ENCODE measurements at regions not wholly inside any gene's neighbourhood (a gene's known extent, or its start where the extent isn't known, plus 50 kb on each side); places are given as distances from the start of the nearest gene placed in this dataset.

DNA sequence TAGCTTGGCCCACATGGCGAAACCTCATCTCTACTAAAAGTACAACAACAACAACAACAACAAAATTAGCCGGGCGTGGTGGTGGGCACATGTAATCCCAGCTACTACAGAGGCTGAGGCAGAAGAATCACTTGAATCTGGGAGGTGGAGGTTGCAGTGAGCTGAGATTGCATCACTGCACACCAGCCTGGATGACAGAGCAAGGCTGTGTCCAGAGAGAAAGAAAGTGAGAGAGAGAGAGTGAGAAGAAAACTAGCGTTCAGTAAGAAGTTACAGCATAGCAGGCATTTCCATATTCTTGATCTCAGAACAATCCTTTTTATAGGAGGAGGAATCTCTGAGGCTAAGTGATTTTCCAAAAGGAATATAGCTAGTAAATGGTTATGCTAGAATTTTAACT, 1076.1 kb downstream of the AGBL1 start:
- DNase-seq, result no peak
- Histone ChIP-seq H3K27me3 (ENCODE audit: control insufficient read depth, insufficient read depth, low read length) (no peaks in the 10 kb centered on the region), H3K36me3 (replicated peaks; ENCODE audit: control insufficient read depth, insufficient read depth, low read length) (no peaks in the 10 kb centered on the region), H3K4me3 (ENCODE audit: insufficient read depth, low read depth, low read length) (no peak overlapping the region)

DNA sequence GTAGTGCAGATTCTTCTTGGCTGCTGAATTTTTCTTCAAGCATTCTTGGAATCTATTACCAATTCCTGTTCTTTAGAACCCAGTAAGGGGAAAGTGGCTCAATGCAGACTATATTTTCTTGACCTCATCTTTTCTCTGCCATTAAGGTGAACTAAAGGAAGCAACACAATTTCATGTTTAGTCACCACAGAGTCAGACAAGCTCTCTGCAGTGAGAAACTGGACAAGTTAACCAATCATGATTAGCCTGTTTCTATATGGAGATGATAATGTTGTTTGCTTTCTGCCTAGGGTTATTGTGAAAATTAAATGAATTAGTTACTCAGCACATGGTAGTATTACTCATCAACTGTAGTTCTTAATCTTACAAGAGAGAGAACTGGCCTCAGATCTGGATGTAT, 1075.1 kb downstream of the AGBL1 start:
- H3K4me3 ChIP-seq (ENCODE audit: insufficient read depth, low read depth, low read length), result no peak overlapping the region
- DNase-seq, result no peak
- H3K36me3 ChIP-seq (replicated peaks; ENCODE audit: control insufficient read depth, insufficient read depth, low read length), result no peaks in the 10 kb centered on the region
- H3K27me3 ChIP-seq (ENCODE audit: control insufficient read depth, insufficient read depth, low read length), result no peaks in the 10 kb centered on the region

DNA sequence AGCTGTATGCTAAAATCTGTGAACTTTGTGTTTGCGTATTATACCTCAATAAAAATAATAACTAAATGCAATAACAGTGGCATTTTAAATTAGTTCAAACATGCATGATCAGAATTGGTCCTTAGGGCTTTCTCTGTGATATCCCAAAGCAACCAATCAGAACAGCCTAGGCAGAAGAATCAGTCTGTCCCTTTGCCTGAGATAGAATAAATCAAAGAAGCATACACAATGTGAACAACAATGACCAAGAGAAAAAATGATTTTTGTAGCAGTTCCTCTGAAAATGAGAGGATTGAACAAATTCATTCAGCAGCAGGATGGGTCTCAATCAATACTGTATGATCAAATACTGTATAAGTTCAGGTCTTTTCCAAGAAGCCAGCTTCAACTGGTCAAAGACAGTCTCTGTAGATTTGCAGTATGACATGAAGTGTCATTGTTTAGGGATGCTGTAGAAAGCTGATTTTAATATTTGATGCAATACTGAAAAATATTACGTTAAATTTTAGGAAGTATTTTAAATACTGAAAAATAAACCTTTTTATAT, 1071.6 kb downstream of the AGBL1 start:
- H3K36me3 ChIP-seq (replicated peaks; ENCODE audit: control insufficient read depth, insufficient read depth, low read length), result no peaks in the 10 kb centered on the region
- no peak overlapping the region for H3K4me3 ChIP-seq (ENCODE audit: insufficient read depth, low read depth, low read length)
- DNase-seq, result no peak
- H3K27me3 ChIP-seq (ENCODE audit: control insufficient read depth, insufficient read depth, low read length), result no peaks in the 10 kb centered on the region

DNA sequence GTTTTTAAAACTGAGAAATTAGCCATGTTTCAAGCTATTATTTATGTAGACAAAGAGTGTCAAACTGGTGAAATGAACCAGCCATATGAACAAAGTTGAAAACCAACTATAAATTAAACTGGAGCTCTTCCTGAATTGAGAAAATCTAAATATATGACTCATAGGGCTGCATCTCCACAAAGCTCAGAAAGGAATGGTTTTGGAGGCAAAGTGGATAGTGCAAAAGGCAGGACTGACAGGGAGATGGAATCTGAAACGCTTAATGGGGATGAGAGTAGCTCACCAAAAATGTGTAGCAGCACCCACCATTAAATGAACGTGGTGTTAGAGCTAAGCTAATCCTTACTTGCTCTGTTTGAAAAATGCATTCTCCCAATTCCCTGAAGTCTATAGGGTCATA, 1066.0 kb downstream of the AGBL1 start:
- H3K27me3 ChIP-seq (ENCODE audit: control insufficient read depth, insufficient read depth, low read length), result no peaks in the 10 kb centered on the region
- H3K4me3 ChIP-seq (ENCODE audit: insufficient read depth, low read depth, low read length), result no peak overlapping the region
- no peaks in the 10 kb centered on the region for H3K36me3 ChIP-seq (replicated peaks; ENCODE audit: control insufficient read depth, insufficient read depth, low read length)
- DNase-seq, result no peak

DNA sequence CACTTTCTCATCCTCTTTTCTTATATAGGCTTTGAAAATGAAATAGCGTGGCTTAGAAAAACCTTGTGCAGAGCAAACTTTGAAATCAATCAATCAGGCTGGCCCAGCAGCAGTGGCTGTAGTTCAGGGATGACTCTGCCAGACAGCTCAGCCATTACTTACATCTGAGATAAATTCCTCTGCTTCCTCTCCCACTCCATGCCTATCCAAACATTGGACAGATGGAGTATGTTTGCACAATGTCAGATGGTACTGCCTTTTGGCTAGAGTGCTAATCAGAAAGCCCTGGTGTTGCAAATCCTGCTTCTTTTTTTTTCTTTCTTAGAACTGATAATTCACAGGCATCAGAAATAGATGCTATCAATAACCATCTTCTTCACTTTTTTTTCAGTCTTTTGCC, 1065.1 kb downstream of the AGBL1 start:
- H3K27me3 ChIP-seq (ENCODE audit: control insufficient read depth, insufficient read depth, low read length), result no peaks in the 10 kb centered on the region
- no peaks in the 10 kb centered on the region for H3K36me3 ChIP-seq (replicated peaks; ENCODE audit: control insufficient read depth, insufficient read depth, low read length)
- no peak overlapping the region for H3K4me3 ChIP-seq (ENCODE audit: insufficient read depth, low read depth, low read length)
- DNase-seq, result no peak

DNA sequence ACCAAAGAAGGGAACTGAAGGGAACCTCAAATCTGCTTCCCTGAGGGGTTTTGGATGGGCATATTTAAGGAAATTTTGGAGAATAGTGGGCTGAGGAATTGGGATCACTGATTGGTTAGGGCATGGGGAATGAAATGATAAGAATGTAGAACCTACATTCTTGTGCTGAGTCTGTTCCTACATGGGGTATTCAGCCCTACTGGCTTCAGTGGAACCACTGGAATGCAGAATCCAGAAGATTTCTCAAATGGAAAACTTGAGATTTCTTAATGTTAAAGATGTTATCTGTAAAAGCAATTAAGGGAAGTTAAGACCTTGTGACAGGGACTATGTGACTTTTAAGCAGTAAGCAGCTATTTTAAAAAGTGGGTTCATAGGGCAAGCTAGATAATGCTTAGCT, 1062.4 kb downstream of the AGBL1 start:
- Histone ChIP-seq H3K36me3 (replicated peaks; ENCODE audit: control insufficient read depth, insufficient read depth, low read length) (no peaks in the 10 kb centered on the region), H3K4me3 (ENCODE audit: insufficient read depth, low read depth, low read length) (no peak overlapping the region), H3K27me3 (ENCODE audit: control insufficient read depth, insufficient read depth, low read length) (no peaks in the 10 kb centered on the region)
- DNase-seq, result no peak

DNA sequence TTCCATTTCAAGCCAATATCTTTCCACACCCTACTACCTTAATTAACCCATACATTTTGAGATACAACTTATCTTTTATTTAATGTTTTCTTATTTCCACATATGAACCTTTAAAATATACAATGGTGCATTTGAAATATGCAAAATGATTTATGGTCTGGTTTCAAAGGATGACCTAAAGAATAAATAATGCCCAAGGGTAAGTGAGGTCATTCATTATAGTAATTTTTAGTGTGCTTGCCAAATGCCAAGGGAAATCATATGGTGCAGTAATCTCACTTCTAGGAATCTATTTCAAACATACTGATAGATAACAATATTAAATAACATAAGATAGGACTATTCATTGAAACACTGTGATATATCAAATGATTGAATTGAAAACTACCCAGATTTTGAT, 1055.4 kb downstream of the AGBL1 start:
- Histone ChIP-seq H3K36me3 (replicated peaks; ENCODE audit: control insufficient read depth, insufficient read depth, low read length) (no peaks in the 10 kb centered on the region), H3K27me3 (ENCODE audit: control insufficient read depth, insufficient read depth, low read length) (no peaks in the 10 kb centered on the region), H3K4me3 (ENCODE audit: insufficient read depth, low read depth, low read length) (no peak overlapping the region)
- no peak for DNase-seq

DNA sequence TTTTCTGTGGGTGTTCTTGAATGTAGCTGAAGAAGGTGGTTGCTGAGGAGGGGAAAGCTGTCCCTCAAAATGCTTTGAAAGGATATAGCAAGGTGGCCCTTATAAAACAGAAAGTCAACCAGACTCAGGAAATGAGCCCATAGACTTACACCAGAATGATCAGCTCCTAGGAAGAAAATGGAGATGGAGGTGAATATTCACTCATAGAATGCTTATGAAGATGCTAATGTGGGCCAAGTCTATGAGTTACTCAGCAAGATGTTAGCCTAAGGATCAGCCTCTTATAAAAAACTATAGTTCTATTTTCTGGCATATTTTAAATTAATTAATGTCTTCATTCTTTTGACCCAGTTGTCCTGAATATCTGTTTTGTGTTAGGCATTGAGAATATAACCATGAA, 1054.0 kb downstream of the AGBL1 start:
- DNase-seq, result no peak
- H3K4me3 ChIP-seq (ENCODE audit: insufficient read depth, low read depth, low read length), result no peak overlapping the region
- H3K36me3 ChIP-seq (replicated peaks; ENCODE audit: control insufficient read depth, insufficient read depth, low read length), result no peaks in the 10 kb centered on the region
- H3K27me3 ChIP-seq (ENCODE audit: control insufficient read depth, insufficient read depth, low read length), result no peaks in the 10 kb centered on the region

DNA sequence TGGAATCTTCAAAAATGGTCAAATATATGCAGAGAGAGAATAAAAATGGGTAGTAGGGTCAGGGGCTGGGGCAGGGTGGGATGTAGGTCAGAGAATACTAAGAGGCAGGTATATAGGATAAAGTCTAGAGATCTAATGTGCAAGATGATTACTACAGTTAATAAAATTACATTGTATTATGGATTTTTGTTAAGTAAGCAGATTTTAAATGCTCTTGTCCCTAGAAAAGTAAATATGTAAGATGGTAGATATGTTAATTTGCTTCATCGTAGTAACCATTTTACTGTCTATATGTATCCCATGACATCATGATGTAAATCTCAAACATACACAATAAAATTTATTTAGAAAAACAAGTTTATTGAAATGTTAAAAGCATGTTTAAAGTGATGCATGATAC, 1051.4 kb downstream of the AGBL1 start:
- no peak for DNase-seq
- H3K4me3 ChIP-seq (ENCODE audit: insufficient read depth, low read depth, low read length), result no peak overlapping the region
- no peaks in the 10 kb centered on the region for H3K27me3 ChIP-seq (ENCODE audit: control insufficient read depth, insufficient read depth, low read length)
- H3K36me3 ChIP-seq (replicated peaks; ENCODE audit: control insufficient read depth, insufficient read depth, low read length), result no peaks in the 10 kb centered on the region

DNA sequence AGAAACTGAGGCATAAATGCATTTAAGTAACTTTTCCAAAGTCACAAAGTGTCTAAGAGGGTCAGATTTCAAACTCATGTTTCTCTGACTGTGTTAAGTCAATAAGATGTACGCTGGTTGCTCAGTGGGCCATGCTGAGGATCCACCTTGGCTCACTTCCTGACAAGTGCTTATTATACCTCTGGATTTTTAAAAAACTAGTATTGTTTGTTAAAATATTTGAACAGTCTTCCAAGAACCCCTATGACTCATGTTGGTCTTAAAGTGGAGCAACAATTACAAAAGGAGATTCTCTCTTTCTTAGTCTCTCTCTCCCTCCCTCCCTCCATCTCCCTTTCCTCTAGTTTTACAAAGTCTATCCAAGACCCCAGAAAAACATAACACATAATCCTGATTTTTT, 1050.2 kb downstream of the AGBL1 start:
- no peak for DNase-seq
- no peak overlapping the region for H3K4me3 ChIP-seq (ENCODE audit: insufficient read depth, low read depth, low read length)
- H3K36me3 ChIP-seq (replicated peaks; ENCODE audit: control insufficient read depth, insufficient read depth, low read length), result no peaks in the 10 kb centered on the region

DNA sequence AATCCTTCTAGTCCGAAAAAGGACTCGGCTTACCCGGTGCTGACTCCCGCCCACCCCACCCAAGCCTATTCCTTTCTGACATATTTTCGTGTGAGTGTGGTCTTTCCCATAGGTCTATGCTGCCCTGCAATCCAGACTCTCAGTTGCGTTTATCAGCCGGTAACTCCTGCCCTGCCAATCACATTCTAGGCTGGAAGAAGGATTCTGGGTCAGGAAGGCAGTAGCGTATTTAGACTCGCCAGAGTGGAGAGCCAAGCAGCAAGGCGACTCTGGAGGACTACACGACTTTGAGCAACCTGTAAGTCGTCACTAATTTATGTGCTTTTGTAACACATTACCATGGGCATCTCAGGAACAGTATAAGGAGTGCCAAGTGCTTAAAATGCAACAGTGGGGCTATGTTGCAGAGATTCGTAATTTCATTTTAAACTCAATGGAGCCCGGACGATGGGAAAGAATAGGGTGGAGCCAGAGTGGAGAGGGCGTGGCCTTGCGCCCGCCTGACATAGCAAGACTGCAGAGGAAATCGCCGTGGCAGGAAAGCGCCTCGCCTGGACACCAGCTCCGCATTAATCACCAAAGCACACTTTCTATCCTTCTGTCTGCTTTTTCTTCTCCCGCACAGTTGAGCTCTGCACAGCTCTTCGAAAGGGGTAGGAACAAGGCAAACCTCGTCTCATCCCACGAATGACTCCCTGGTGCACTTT, 1044.2 kb downstream of the AGBL1 start:
- no peak for DNase-seq

More for the DNA sequence above, 1050.2 kb downstream of the AGBL1 start:
- H3K27me3 ChIP-seq (ENCODE audit: control insufficient read depth, insufficient read depth, low read length), result no peaks in the 10 kb centered on the region

DNA sequence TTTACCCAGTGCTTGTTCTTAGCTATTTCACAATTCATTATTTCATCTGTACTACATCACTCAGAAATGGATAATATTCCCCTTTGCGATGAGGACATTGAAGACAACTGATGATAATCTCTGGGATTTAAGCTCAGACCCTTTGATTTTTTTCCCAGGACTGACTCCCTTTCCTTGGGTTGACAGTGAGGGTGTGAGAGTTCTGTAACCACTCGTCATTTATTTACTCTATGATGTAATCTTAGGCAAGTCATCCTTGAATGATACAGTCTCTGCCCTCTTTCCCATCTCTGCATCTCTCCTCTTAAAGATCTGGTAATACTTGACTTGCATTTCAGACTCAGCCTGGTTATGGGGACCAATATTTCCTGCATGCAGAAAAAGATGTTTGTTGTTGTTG, 1041.7 kb downstream of the AGBL1 start:
- Histone ChIP-seq H3K36me3 (replicated peaks; ENCODE audit: control insufficient read depth, insufficient read depth, low read length) (no peaks in the 10 kb centered on the region), H3K4me3 (ENCODE audit: insufficient read depth, low read depth, low read length) (no peak overlapping the region), H3K27me3 (ENCODE audit: control insufficient read depth, insufficient read depth, low read length) (no peaks in the 10 kb centered on the region)
- no peak for DNase-seq

More for the DNA sequence above, 1044.2 kb downstream of the AGBL1 start:
- Histone ChIP-seq H3K36me3 (replicated peaks; ENCODE audit: control insufficient read depth, insufficient read depth, low read length) (no peaks in the 10 kb centered on the region), H3K4me3 (ENCODE audit: insufficient read depth, low read depth, low read length) (no peak overlapping the region), H3K27me3 (ENCODE audit: control insufficient read depth, insufficient read depth, low read length) (no peaks in the 10 kb centered on the region)

DNA sequence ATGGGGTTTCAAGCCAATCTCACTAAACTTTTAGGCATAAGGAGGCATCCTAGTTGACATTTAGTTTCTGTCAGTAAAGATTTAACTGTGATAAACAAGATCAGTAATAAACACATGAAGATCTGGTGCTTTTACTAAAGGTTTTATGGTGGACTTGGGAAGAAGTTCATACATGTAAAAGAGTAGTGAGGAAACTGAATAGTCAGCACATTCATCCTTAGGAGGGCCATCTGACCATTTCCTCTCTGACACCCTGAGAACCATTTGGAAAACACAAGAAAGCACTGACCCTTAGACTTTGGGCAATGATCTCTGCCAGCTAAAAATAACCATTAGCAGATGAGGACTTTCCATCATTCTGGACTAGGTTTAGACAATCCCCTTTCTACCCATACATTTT, 1040.9 kb downstream of the AGBL1 start:
- DNase-seq, result no peak
- Histone ChIP-seq H3K4me3 (ENCODE audit: insufficient read depth, low read depth, low read length) (no peak overlapping the region), H3K27me3 (ENCODE audit: control insufficient read depth, insufficient read depth, low read length) (no peaks in the 10 kb centered on the region), H3K36me3 (replicated peaks; ENCODE audit: control insufficient read depth, insufficient read depth, low read length) (no peaks in the 10 kb centered on the region)

DNA sequence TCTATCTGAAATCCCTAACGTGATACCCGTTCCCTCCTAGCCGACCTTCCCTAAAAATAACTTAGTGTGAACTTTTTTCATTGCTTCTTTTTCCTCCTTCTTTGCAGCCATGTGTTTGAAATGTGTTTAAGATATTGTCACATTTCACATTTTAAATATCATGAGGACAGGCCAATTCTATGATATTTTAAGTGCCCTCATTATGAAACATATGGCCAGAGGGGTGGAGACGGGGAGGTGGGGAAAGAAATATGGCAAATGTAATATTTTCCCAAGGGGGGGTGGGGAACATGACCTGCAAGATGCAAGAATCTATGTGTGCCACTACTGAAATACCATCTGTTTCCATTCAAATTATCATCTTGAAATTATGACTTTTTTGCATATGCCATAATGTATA, 1039.2 kb downstream of the AGBL1 start:
- no peaks in the 10 kb centered on the region for H3K36me3 ChIP-seq (replicated peaks; ENCODE audit: control insufficient read depth, insufficient read depth, low read length)
- H3K4me3 ChIP-seq (ENCODE audit: insufficient read depth, low read depth, low read length), result no peak overlapping the region
- no peaks in the 10 kb centered on the region for H3K27me3 ChIP-seq (ENCODE audit: control insufficient read depth, insufficient read depth, low read length)
- no peak for DNase-seq

DNA sequence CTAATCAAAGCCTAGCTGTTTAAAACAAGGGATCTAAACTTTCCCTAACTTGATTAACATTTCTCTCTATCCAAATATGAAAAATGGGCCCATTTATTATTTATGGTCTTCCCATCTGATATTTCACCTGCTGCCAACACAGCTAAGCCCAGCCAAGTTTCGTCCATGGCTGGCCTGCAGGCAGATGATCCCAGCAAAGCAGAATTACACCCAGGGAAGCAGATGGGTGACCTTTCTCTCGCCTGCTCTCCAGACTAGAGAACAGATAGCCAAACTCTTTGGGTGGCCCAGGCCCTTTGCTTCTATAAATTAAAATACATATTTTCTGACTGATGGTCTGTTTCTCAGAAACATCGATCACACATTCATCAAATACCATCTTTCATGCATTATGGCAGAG, 1038.8 kb downstream of the AGBL1 start:
- Histone ChIP-seq H3K27me3 (ENCODE audit: control insufficient read depth, insufficient read depth, low read length) (no peaks in the 10 kb centered on the region), H3K36me3 (replicated peaks; ENCODE audit: control insufficient read depth, insufficient read depth, low read length) (no peaks in the 10 kb centered on the region), H3K4me3 (ENCODE audit: insufficient read depth, low read depth, low read length) (no peak overlapping the region)
- DNase-seq, result peak; percentile 2

DNA sequence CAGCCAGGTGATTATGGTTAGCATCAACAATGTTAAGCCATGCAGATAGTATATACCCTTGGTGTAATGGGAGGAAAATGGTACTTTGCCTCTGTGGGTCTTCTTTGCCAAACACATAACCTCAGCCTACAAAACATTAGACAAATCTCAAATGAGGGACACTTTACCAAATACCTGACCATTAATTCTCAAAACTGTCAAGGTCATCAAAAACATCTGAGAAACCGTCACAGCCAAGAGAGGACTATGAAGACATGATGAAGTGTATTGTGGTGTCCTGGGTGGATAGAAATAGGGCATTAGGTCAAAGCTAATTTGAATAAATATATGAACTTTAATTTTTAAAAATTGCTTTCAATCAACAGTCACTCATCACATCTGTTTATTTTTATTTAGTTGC, 1036.1 kb downstream of the AGBL1 start:
- H3K36me3 ChIP-seq (replicated peaks; ENCODE audit: control insufficient read depth, insufficient read depth, low read length), result no peaks in the 10 kb centered on the region
- H3K4me3 ChIP-seq (ENCODE audit: insufficient read depth, low read depth, low read length), result no peak overlapping the region
- no peaks in the 10 kb centered on the region for H3K27me3 ChIP-seq (ENCODE audit: control insufficient read depth, insufficient read depth, low read length)
- no peak for DNase-seq

All from H7 (cell line).